Muscle of leg (tissue), 3 donors: ENCODE measurements at regions not wholly inside any gene's neighbourhood (a gene's known extent, or its start where the extent isn't known, plus 50 kb on each side); places are given as distances from the start of the nearest gene placed in this dataset.

Experiments
- DNase-seq: peaks from one replicate; pipeline ENCODE4 v3.0.0; 2013
- H3K27ac ChIP-seq: one replicate; pipeline ENCODE4 v1.5.1; 2013; ENCODE audit warnings: mild to moderate bottlenecking, low read length, control low read depth
- H3K27me3 ChIP-seq: one replicate; pipeline ENCODE4 v1.6.1; 2013; ENCODE audit warnings: low read length; ENCODE audit not compliant: control insufficient read depth, insufficient read depth
- H3K36me3 ChIP-seq: one replicate; pipeline ENCODE4 v1.6.1; 2013; ENCODE audit warnings: low read length; ENCODE audit not compliant: control insufficient read depth, insufficient read depth
- H3K4me1 ChIP-seq: one replicate; pipeline ENCODE4 v1.6.1; 2013; ENCODE audit warnings: low read length; ENCODE audit not compliant: control insufficient read depth, insufficient read depth
- H3K4me3 ChIP-seq: one replicate; pipeline ENCODE4 v1.5.1; 2013; ENCODE audit warnings: low read length, control low read depth
- H3K9me3 ChIP-seq: replicated peaks from 2 replicates; pipeline ENCODE4 v1.6.1; 2013; ENCODE audit warnings: low read depth, low read length; ENCODE audit not compliant: control insufficient read depth
- WGBS: methylation state at CpG from one replicate; pipeline ENCODE4 v1.1.5; 2013; ENCODE audit warnings: missing lambda C conversion rate; ENCODE audit not compliant: insufficient coverage; 5-methylcytosine and 5-hydroxymethylcytosine counted together

DNA sequence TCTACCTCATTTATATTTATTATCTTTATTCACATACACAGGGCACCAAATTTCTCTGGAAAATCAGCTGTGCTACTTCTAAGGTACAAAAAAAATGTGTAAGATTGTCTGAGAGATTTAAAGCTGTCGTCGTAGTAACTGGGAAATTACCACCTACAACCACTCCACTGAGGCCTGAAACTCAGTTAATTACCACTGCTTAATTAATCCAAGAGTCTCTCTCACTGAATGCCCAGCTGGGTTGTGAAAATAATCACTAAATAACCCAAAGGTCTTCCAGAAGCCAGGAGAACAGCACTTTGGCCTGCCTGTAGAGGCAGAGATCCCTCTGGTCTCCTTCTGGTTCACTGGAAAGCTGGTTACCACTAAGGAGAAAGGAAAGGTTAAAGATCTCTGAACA lies 207.2 kb upstream of the TMPO start:
- no CpG with 5 or more reads among the region's 2 CpGs for WGBS
- H3K9me3 ChIP-seq: no peaks in the 10 kb centered on the region
- no peaks in the 10 kb centered on the region for H3K4me1 ChIP-seq
- H3K4me3 ChIP-seq: no peak overlapping the region
- H3K27ac ChIP-seq: no peak overlapping the region
- H3K36me3 ChIP-seq: no peaks in the 10 kb centered on the region
- DNase-seq: no peak
- H3K27me3 ChIP-seq: no peaks in the 10 kb centered on the region

DNA sequence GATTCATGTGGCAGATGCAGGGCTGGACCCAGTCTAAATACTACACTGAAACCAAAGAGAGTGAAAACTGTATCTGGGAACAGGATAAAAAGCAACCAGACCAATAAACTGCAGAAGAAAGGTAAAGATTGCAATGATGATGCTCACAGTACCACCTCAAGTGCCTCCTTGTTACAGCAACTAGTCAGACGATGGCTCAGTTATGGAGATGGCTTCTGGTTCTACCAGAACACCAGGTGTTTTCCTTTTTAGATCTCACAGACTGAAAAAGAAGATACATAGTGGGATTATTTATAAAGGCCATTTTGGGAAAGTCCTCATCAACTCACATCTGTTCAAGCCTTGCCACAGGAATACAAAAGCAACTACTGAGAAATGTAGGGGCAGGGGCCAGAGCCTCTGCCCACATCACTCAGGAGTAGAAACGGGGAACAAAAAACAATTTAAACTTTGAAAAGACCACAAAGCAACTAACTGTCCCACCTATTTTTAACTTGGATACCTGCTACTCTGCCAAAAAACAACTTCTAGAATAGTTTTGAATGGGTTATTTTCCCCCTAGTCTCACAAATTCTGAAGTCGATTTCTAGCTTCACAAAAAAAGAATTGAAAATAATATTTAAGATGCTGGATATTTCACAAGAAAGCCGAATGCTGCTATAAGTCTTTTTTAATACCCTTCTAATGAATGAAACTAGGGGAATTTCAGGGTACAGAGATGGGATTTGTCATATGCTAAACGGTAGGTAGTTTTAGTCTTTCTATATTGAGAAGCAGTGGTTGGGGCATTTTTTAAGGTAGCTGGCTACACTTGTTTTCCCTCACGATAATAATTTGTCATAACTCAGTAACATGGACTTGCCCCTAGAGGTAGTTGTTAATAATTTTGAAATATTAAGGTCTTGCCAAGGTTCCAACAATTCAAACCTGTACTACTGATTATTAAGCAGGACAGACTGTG lies 197.2 kb upstream of the TMPO start:
- Histone ChIP-seq H3K4me3 (no peak overlapping the region), H3K27ac (no peak overlapping the region), H3K27me3 (no peaks in the 10 kb centered on the region), H3K4me1 (no peaks in the 10 kb centered on the region), H3K36me3 (no peaks in the 10 kb centered on the region), H3K9me3 (no peaks in the 10 kb centered on the region)
- WGBS: no CpG with 5 or more reads among the region's 6 CpGs
- no peak for DNase-seq

DNA sequence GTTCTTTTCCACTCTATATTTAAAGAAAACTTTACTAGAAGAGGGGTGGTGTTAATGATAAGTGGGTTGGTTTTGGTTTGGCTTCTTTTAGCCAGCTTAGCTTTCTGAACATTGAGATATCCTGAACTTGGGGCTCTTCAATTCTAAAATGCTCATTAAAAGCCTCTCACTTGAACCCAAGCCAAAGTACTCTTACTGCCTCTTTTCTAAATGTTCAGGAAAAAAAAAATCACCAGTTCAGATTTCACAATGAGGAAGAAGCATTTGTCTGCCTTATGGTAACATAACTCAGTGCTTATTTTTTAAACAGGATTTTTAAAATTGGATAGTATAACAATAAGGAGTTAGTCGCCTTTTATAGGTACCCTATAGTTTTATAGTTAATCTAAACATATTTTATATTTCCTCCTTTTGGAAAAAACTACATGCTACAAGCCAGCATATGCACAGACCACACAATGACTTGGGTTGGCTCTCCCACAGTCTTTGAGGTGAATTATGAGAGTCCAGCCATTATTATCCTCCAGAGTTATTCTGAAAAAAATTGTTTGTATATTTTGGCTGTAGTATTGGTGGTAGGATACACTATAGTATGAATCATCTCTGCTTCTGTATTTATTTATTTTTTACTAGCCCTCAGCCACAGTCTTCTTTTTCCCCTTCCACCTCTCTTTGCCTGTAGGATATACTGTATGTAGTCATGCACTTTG lies 195.5 kb upstream of the TMPO start:
- peak; percentile 34 for DNase-seq

DNA sequence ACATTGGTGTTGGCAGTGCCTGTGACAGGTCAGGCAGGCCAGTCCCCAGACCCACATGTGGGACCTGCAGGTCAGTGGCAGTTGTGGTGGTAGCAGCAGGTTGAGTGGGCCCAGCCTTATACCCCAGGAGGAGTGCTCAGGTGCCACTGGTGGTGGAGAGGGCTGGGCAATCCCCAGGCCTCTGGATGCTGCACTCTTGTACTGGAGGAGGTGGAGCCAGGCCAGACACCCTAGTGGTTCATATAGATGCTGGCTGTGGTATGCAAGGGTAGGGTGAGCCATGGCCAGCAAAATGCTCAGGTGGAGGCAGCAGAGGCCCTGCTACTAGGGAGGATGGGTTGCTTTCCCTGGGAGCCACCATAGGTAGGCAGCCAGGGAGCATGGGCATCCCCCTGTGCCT lies 190.4 kb upstream of the TMPO start:
- Histone ChIP-seq H3K27ac (no peak overlapping the region), H3K27me3 (no peaks in the 10 kb centered on the region), H3K36me3 (no peaks in the 10 kb centered on the region), H3K9me3 (no peaks in the 10 kb centered on the region), H3K4me1 (no peaks in the 10 kb centered on the region), H3K4me3 (no peak overlapping the region)
- DNase-seq: no peak

More for the DNA sequence above, 195.5 kb upstream of the TMPO start:
- Histone ChIP-seq H3K36me3 (no peaks in the 10 kb centered on the region), H3K27ac (no peak overlapping the region), H3K27me3 (no peaks in the 10 kb centered on the region), H3K4me3 (no peak overlapping the region), H3K9me3 (no peaks in the 10 kb centered on the region), H3K4me1 (no peaks in the 10 kb centered on the region)
- WGBS: no CpG with 5 or more reads among the region's 1 CpG

DNA sequence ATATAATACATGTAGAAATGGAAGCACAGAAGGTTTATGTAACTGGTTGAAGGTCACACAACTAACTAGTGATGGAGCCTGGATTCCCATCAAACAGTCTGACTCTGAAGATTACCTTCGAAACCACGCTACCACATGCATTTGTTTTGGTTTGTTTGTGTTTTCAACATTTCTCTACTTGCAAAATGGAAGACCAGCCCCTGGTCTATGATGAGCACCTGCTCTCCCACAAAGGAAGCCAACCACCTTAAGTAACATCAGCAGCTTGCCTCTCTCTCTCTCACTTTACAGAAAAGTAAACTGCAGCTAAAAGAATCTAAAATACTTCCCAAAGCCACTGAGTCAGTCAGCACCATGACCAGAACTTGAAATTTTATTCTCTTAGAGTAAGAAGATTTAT lies 186.9 kb upstream of the TMPO start:
- Histone ChIP-seq H3K4me3 (no peak overlapping the region), H3K27ac (no peak overlapping the region), H3K9me3 (no peaks in the 10 kb centered on the region), H3K27me3 (no peaks in the 10 kb centered on the region), H3K36me3 (no peaks in the 10 kb centered on the region), H3K4me1 (no peaks in the 10 kb centered on the region)
- DNase-seq: no peak
- WGBS: no CpG with 5 or more reads among the region's 2 CpGs

DNA sequence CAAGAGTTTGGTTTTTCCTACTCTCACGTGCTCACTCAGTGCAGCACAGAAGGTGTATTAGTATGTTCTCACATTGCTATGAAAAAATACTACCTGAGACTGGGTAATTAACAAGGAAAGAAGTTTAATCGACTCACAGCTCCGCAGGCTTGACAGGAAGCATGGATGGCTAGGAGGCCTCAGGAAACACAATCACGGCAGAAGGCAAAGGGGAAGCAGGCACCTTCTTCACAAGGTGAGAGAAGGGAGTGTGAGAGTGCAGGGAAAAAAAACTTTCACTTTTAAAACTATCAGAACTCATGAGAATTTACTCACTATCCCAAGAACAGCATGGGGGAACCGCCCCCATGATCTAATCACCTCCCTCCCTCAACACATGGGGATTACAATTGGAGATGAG lies 185.8 kb upstream of the TMPO start:
- Histone ChIP-seq H3K4me1 (no peaks in the 10 kb centered on the region), H3K9me3 (no peaks in the 10 kb centered on the region), H3K4me3 (no peak overlapping the region), H3K27ac (no peak overlapping the region), H3K27me3 (no peaks in the 10 kb centered on the region), H3K36me3 (no peaks in the 10 kb centered on the region)
- WGBS: 63% methylated on average over 2 of the region's 5 CpGs
- no peak for DNase-seq

DNA sequence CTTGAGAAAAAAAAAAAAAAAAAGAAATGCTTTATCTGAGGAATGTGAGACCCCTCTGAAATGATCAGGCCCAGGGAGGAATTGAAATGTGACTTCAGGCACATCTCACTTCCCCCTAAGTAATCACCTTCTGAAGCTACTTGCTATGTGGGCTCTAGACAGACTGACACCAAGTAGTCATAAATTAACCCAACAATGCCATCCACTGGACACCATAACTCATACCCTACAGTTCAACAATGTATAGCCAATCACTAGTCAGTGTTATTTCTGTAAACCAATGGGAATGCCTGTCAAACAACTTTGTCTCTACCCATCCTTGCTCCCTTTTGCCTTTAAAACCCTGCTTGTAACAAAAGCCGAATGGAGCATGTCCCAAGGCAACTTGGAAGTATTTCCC lies 182.7 kb upstream of the TMPO start:
- WGBS: 60% methylated on average over 1 of the region's 1 CpG
- no peaks in the 10 kb centered on the region for H3K9me3 ChIP-seq
- no peak overlapping the region for H3K4me3 ChIP-seq
- no peaks in the 10 kb centered on the region for H3K36me3 ChIP-seq
- no peaks in the 10 kb centered on the region for H3K27me3 ChIP-seq
- peak; percentile 2 for DNase-seq
- no peaks in the 10 kb centered on the region for H3K4me1 ChIP-seq
- no peak overlapping the region for H3K27ac ChIP-seq

DNA sequence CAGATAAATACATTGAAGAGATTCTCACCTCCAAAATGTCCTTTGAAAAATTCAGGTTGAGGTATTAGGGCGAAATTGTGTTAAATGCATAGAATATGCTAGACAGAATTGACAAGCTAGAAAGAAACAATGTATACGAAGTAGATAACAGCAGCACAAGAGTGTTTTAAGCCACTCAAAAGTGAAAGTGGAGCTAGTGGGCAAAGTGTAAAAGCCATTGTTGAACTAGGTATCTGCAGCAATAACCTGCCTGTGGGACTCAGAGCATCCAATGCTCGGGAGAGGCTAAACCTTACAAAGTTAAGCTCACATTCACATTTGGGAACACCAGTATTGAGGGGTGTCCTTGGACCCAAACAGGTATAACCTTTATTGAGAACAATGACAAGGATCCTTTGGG lies 180.6 kb upstream of the TMPO start:
- no peak for DNase-seq
- no peak overlapping the region for H3K27ac ChIP-seq

DNA sequence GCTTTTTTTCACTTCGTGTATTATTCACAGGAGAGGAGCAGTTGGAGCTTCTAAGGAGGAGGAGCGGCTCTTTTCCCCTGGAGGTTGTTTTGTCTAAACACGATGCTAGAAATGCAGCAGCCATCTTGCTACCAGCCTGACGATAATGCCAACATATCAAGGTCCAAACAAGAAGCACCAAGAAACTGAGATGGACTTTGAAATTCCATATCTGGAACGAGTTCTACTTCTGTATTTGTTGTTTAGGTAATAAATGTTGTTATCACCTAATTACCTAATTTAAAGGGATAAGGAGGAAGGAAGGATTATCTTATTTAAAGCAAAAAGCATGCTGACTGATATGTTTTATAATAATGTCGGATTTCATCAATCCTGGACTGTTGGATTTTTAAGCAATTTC lies 174.4 kb upstream of the TMPO start:
- Histone ChIP-seq H3K4me1 (no peaks in the 10 kb centered on the region), H3K27me3 (no peaks in the 10 kb centered on the region), H3K36me3 (no peaks in the 10 kb centered on the region), H3K27ac (no peak overlapping the region), H3K9me3 (no peaks in the 10 kb centered on the region), H3K4me3 (no peak overlapping the region)
- DNase-seq: no peak
- no CpG with 5 or more reads among the region's 6 CpGs for WGBS

More for the DNA sequence above, 180.6 kb upstream of the TMPO start:
- H3K9me3 ChIP-seq: no peaks in the 10 kb centered on the region
- no peaks in the 10 kb centered on the region for H3K27me3 ChIP-seq
- WGBS: 85% methylated on average over 2 of the region's 3 CpGs
- no peaks in the 10 kb centered on the region for H3K36me3 ChIP-seq
- H3K4me3 ChIP-seq: no peak overlapping the region
- no peaks in the 10 kb centered on the region for H3K4me1 ChIP-seq

DNA sequence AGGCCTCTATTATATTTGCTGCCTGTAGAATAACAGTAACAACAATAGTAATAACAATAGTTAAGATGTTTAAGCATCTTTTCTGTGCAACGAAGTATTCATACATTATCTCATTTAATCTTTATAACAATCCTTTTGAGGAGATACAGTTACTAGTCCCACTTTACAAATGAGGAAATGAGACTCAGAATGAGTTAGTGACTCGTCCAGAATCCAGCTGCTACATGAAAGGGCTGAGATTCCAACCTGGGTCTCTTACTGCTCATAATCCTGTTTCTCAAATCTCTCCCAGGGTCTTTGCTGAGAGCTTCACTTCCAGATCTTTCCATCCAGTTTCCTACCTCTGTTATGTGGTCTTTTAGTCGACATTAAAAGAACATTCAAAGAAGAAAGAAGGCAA lies 173.7 kb upstream of the TMPO start:
- Histone ChIP-seq H3K27me3 (no peaks in the 10 kb centered on the region), H3K36me3 (no peaks in the 10 kb centered on the region), H3K4me1 (no peaks in the 10 kb centered on the region), H3K4me3 (no peak overlapping the region), H3K9me3 (no peaks in the 10 kb centered on the region), H3K27ac (no peak overlapping the region)
- DNase-seq: no peak
- WGBS: 0% methylated on average over 1 of the region's 3 CpGs
